Fibroblast of lung (primary cell): ENCODE measurements at regions not wholly inside any gene's neighbourhood (a gene's known extent, or its start where the extent isn't known, plus 50 kb on each side); places are given as distances from the start of the nearest gene placed in this dataset.

Experiments used
- CTCF ChIP-seq, 2 donors: IDR thresholded peaks in 1 of 2; conservative IDR thresholded peaks in 1 of 2; 1 replicate in 1 of 2; 2 replicates in 1 of 2; pipeline ENCODE4 v1.5.1; 2011 to 2012; ENCODE audit warnings: low read length in 2 of 2, control low read depth in 1 of 2, inconsistent platforms in 1 of 2, low read depth in 1 of 2, mild to moderate bottlenecking in 1 of 2
- EZH2 ChIP-seq: IDR thresholded peaks from 2 replicates; pipeline ENCODE4 v1.5.1; 2012; ENCODE audit warnings: low read length, control low read depth, mild to moderate bottlenecking; ENCODE audit errors: missing control alignments

GRCh38 chr3:15974647-15975046, 176.9 kb upstream of the ANKRD28 start:
- TF ChIP-seq CTCF (conservative IDR thresholded peaks at IDR 0.05 in 1 of 2, IDR thresholded peaks at IDR 0.05 in 1 of 2; ENCODE audit: low read depth in 1 of 2, low read length in 2 of 2) (no peak), EZH2 (no peak)
